Muscle of leg (tissue), 3 donors: ENCODE measurements at regions not wholly inside any gene's neighbourhood (a gene's known extent, or its start where the extent isn't known, plus 50 kb on each side); places are given as distances from the start of the nearest gene placed in this dataset.

Experiments used
- DNase-seq: peaks from one replicate; pipeline ENCODE4 v3.0.0; 2013
- H3K27ac ChIP-seq: one replicate; pipeline ENCODE4 v1.5.1; 2013; ENCODE audit warnings: mild to moderate bottlenecking, low read length, control low read depth
- H3K27me3 ChIP-seq: one replicate; pipeline ENCODE4 v1.6.1; 2013; ENCODE audit warnings: low read length; ENCODE audit not compliant: control insufficient read depth, insufficient read depth
- H3K36me3 ChIP-seq: one replicate; pipeline ENCODE4 v1.6.1; 2013; ENCODE audit warnings: low read length; ENCODE audit not compliant: control insufficient read depth, insufficient read depth
- H3K4me1 ChIP-seq: one replicate; pipeline ENCODE4 v1.6.1; 2013; ENCODE audit warnings: low read length; ENCODE audit not compliant: control insufficient read depth, insufficient read depth
- H3K4me3 ChIP-seq: one replicate; pipeline ENCODE4 v1.5.1; 2013; ENCODE audit warnings: low read length, control low read depth
- H3K9me3 ChIP-seq: replicated peaks from 2 replicates; pipeline ENCODE4 v1.6.1; 2013; ENCODE audit warnings: low read depth, low read length; ENCODE audit not compliant: control insufficient read depth
- WGBS: methylation state at CpG from one replicate; pipeline ENCODE4 v1.1.5; 2013; ENCODE audit warnings: missing lambda C conversion rate; ENCODE audit not compliant: insufficient coverage; 5-methylcytosine and 5-hydroxymethylcytosine counted together

DNA sequence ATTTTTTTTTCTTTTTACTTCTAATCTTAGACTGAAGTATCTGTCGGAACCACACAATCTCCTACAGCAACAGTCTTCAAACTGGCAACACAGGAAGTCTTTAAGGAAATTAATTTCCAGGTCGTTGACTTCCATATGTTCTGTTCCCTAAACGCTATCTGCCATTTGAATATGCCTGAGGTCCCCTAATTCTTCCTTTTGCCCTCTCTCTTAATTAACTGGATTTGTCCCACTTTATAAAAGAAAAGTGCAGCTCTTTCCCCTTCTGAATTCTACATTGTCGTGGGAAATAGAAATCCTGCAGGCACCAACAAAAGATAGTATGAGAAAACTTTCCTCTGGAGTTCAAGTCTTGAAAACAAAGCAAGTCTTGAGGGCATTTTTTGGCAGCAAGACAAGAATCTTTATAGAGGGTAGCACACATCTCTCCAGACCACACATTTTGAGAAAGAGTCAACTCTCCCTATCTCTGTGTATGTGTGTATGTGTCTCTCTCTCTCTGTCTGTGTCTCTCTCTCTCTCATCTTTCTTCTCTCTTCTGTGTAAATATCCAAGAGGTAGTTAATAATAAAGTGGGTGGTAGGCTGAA lies 879.8 kb downstream of the SOCS6 start:
- no peak overlapping the region for H3K27ac ChIP-seq
- no peaks in the 10 kb centered on the region for H3K4me1 ChIP-seq
- no peak overlapping the region for H3K4me3 ChIP-seq
- peak; percentile 1 for DNase-seq
- peaks cover 3% of the 10 kb centered on the region for H3K9me3 ChIP-seq
- no peaks in the 10 kb centered on the region for H3K27me3 ChIP-seq
- no peaks in the 10 kb centered on the region for H3K36me3 ChIP-seq
- 64% methylated on average over 3 of the region's 4 CpGs for WGBS

DNA sequence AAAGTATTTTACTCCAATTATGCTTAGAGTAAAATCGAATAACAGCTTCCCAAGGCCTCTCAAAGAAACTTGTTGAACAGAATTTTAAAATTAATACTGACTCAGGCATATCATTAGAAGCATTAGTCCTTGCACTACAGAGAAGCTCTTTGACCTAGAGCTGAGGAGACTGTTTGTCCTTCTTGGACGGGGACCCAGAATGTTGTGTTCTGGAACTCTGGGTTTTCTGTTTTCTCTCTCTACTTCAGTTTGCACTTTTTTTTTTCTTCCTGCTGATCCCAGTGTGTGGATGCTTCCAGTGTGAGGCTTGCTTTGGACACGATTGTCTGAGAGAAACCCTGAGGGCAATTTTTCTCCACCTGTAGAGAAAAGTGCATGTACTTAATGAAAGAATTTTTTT lies 847.6 kb downstream of the SOCS6 start:
- H3K36me3 ChIP-seq, result no peaks in the 10 kb centered on the region
- WGBS, result no CpG with 5 or more reads among the region's 3 CpGs
- H3K4me1 ChIP-seq, result no peaks in the 10 kb centered on the region
- no peak overlapping the region for H3K27ac ChIP-seq
- no peak overlapping the region for H3K4me3 ChIP-seq
- no peaks in the 10 kb centered on the region for H3K9me3 ChIP-seq
- H3K27me3 ChIP-seq, result no peaks in the 10 kb centered on the region
- DNase-seq, result no peak

DNA sequence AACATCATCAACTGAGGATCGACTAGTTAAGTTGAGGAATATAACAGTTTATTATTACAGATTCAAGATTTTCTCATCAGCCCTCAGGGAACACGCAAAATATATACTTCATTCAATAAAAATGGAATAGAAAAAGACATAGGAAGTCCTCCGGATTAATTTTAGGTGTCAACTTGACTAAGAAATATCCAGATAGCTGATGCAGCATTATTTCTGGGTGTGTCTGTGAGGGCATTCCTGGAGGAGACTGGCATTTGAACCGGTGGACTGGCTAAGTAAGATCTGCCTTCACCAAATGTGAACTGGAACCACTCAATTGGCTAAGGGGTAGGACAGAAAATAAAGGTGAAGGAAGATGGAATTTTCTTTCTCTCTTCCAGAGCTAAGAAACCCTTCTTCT lies 845.3 kb downstream of the SOCS6 start:
- no peak for DNase-seq
- Histone ChIP-seq H3K4me3 (no peak overlapping the region), H3K27ac (no peak overlapping the region), H3K36me3 (no peaks in the 10 kb centered on the region), H3K27me3 (no peaks in the 10 kb centered on the region), H3K4me1 (no peaks in the 10 kb centered on the region), H3K9me3 (no peaks in the 10 kb centered on the region)
- WGBS, result no CpG with 5 or more reads among the region's 4 CpGs

DNA sequence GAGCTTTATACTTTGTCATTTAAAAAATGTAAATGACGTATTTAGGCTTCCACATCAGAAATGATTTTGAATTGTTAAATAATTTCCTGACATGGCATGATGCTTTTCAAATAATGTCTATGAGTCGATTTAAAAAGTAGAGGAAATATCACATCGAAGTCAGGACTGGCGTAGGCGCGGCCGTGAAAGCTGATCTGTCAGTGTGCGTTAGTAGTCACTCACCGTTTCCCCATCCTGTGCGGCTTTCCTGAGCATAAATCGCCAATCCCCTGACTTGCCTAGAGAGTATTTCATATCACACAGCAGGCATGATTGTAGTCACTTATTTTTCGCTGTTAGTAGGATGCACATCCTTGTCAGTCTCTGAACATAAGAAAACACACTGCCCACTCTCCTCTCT lies 843.1 kb downstream of the SOCS6 start:
- no peaks in the 10 kb centered on the region for H3K9me3 ChIP-seq
- H3K4me1 ChIP-seq, result no peaks in the 10 kb centered on the region
- WGBS, result 85% methylated on average over 8 of the region's 12 CpGs
- H3K27ac ChIP-seq, result no peak overlapping the region
- no peaks in the 10 kb centered on the region for H3K36me3 ChIP-seq
- H3K27me3 ChIP-seq, result no peaks in the 10 kb centered on the region
- DNase-seq, result no peak
- no peak overlapping the region for H3K4me3 ChIP-seq

DNA sequence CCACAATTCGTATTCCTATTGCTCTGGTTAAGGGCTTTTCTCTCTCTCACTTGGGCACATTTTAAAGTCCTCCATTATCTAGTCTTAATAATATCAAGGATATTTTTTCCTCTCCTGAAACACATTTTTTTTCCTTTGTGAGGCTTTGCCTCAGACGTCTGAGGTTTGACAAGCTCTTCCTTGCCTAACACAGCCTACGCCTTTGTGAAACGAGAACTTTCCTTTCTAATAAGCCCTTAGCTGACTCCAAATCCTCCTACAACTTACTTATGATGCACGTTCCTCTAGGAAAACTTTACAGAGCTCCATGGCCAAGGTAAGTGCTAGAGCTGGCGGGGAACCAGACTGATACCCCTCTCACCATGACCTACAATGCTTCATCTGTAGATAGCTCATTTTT lies 841.5 kb downstream of the SOCS6 start:
- DNase-seq, result no peak
- no peaks in the 10 kb centered on the region for H3K4me1 ChIP-seq
- H3K27me3 ChIP-seq, result no peaks in the 10 kb centered on the region
- H3K9me3 ChIP-seq, result no peaks in the 10 kb centered on the region
- WGBS, result 76% methylated on average over 5 of the region's 6 CpGs
- no peak overlapping the region for H3K27ac ChIP-seq
- no peak overlapping the region for H3K4me3 ChIP-seq
- H3K36me3 ChIP-seq, result no peaks in the 10 kb centered on the region

DNA sequence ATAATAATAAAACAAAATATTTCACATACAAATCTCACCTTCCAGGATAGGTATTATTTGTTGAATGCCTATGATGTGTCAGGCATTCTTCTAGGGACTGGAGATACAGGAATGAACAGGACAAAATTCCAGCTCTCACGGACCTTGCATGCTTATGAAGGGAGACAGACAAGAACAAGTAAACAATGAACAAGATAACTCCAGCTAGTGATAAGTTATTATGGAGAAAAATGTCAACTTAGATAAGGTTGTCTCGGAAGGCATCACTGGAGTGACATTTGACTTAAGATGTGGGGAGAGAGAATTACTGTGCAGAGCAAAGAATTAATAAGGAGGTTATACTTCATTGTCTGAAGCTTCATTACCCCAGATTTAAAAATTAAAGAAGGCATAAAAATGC lies 836.7 kb downstream of the SOCS6 start:
- Histone ChIP-seq H3K4me1 (no peaks in the 10 kb centered on the region), H3K36me3 (no peaks in the 10 kb centered on the region), H3K27ac (no peak overlapping the region), H3K4me3 (no peak overlapping the region), H3K27me3 (no peaks in the 10 kb centered on the region), H3K9me3 (no peaks in the 10 kb centered on the region)
- WGBS, result no CpG with 5 or more reads among the region's 2 CpGs
- DNase-seq, result no peak

DNA sequence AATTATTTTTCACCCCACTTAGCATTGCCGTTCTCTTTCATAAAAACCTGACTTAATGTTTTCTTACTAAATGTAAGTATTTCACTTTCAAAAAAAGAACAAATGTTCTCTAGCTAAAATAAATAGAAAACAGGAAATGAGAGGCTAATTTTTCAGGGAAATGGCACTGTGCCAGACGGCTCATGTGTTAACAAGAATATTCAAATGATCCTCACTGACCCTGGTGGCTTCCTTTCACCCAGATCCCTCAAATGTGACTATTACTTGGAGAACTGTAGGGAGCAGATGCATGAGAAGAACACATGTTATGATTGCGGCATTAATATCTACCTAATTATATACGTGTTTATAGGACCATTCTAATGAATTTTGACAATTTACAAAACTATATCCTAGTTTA lies 827.7 kb downstream of the SOCS6 start:
- H3K4me1 ChIP-seq, result no peaks in the 10 kb centered on the region
- no CpG with 5 or more reads among the region's 4 CpGs for WGBS
- H3K27ac ChIP-seq, result no peak overlapping the region

DNA sequence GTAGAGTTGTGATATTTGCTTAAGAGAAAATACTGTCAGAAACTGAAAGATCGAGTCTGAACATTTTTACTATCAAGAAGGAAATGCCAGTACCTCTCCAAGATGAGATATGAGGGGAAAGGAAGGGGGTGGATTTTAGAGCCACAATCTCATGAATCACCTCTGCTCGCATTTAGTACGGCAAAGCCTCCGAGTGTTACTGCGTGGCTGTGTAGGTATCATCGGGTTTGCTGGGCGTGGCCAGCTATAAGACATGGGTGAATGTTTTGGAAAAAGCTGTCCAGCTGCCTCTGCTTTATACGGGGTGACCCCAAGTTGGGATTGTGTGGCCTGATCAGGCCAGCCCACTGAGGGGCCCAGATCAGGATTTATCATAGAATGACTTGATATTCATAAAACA lies 826.4 kb downstream of the SOCS6 start:
- H3K36me3 ChIP-seq, result no peaks in the 10 kb centered on the region
- no peak for DNase-seq
- no peak overlapping the region for H3K27ac ChIP-seq
- peaks cover 2% of the 10 kb centered on the region for H3K9me3 ChIP-seq
- no peaks in the 10 kb centered on the region for H3K4me1 ChIP-seq
- WGBS, result 80% methylated on average over 8 of the region's 8 CpGs
- no peaks in the 10 kb centered on the region for H3K27me3 ChIP-seq
- H3K4me3 ChIP-seq, result no peak overlapping the region

More for the DNA sequence above, 827.7 kb downstream of the SOCS6 start:
- peak; percentile 6 for DNase-seq
- H3K27me3 ChIP-seq, result no peaks in the 10 kb centered on the region
- H3K9me3 ChIP-seq, result peaks cover 2% of the 10 kb centered on the region
- no peak overlapping the region for H3K4me3 ChIP-seq
- no peaks in the 10 kb centered on the region for H3K36me3 ChIP-seq

DNA sequence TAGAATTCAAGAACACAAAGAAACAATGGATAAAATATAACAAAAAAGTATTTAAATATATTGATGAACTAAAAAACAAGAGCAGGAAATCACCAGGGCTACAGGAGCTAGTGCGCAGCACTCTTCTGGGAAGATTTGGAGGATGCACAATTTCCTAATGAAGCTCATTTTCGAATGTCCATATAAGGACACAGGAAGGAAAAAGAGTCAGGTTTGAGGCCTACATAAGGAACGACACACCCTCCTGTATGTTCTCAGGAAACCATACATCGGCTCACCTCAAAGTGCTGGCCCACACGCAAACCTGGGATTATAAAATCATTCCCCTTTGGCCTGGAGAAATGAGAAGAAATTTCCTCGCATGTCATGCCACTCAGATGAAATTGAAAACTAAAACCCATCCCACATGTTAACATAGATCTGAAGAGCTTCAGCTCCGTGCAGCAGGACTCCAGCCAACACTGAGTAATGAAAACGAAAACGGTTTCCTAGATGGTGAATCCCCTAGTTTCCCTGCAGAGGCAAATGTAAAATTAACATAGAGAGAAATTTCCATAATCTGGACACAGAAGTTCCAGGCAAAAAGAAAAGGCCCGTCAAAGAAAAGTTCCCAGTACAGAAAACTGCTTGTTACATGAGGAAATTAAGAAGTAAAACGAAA lies 825.8 kb downstream of the SOCS6 start:
- Histone ChIP-seq H3K27me3 (no peaks in the 10 kb centered on the region), H3K27ac (no peak overlapping the region), H3K4me1 (no peaks in the 10 kb centered on the region), H3K9me3 (peaks cover 2% of the 10 kb centered on the region), H3K36me3 (no peaks in the 10 kb centered on the region), H3K4me3 (no peak overlapping the region)
- 40% methylated on average over 2 of the region's 11 CpGs for WGBS
- peak; percentile 8 for DNase-seq

DNA sequence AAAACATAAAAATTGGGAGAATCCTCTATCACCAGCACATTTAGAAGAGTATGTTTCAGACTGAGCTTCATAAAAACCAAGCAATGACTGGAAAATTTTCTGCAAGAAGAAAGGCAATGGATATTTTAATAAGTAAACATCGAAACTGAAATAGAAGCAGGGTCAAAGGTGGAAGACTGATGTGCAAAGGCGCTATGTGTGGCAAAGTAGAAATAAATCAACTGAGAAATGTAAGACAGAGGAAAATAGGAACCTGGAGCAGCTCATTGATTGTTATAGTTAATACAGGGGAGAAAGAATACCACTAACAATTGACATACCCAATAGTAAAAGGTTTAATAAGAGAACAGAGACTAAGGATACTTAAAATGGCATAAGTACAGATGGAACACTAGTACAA lies 818.4 kb downstream of the SOCS6 start:
- no peaks in the 10 kb centered on the region for H3K27me3 ChIP-seq
- H3K4me1 ChIP-seq, result no peaks in the 10 kb centered on the region
- no peak overlapping the region for H3K4me3 ChIP-seq
- no peak for DNase-seq
- no peaks in the 10 kb centered on the region for H3K9me3 ChIP-seq
- WGBS, result no CpG with 5 or more reads among the region's 2 CpGs
- no peak overlapping the region for H3K27ac ChIP-seq
- no peaks in the 10 kb centered on the region for H3K36me3 ChIP-seq

DNA sequence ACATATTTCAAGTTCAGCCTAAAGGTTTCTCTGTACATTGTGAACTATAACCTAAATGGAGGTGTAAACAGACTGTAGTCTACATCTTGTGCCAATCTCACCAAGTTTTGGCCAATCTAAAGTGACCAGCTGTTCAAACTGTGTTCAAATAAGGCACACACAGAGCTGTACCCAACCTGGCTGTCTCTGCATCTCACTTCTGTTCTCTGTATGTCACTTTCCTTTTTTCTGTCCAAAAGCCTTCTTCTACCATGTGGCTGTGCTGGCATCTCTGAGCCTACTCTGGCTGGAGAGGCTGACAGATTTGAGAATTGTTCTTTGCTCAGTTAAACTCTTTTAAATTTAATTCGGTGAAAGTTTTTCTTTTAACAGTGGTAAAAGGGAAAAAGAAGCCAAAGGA lies 817.9 kb downstream of the SOCS6 start:
- no peaks in the 10 kb centered on the region for H3K9me3 ChIP-seq
- H3K27me3 ChIP-seq, result no peaks in the 10 kb centered on the region
- H3K4me3 ChIP-seq, result no peak overlapping the region
- no peak for DNase-seq
- no peak overlapping the region for H3K27ac ChIP-seq
- no peaks in the 10 kb centered on the region for H3K4me1 ChIP-seq
- no peaks in the 10 kb centered on the region for H3K36me3 ChIP-seq
- WGBS, result no CpG with 5 or more reads among the region's 1 CpG
